K562 (cell line): ENCODE measurements at regions not wholly inside any gene's neighbourhood (a gene's known extent, or its start where the extent isn't known, plus 50 kb on each side); places are given as distances from the start of the nearest gene placed in this dataset.

Experiments used
- ATAC-seq: fragments of 200-7000 bp; cut with Tn5 transposase; 3 replicates; pipeline ENCODE4 v1.9.1; 2020; ENCODE audit warnings: moderate library complexity
- BruUV-seq: library from RNA; stranded (reverse); fragments of 400-500 nt; replicated peaks from 2 replicates; lab custom pipeline; 2021; lab: Mats Ljungman, UMichigan
- CTCF ChIA-PET: fragments of 300-600 bp; formaldehyde crosslinking; extraction: SDS; loops from one replicate; lab custom pipeline; 2021; ENCODE audit warnings: low intra/inter-chr PET ratio; lab: Yijun Ruan, JAX
- POLR2A ChIA-PET: fragments of 300-600, 350-650 bp; sonication (Branson Sonifier 250); formaldehyde crosslinking; extraction: SDS; loops from one replicate; lab custom pipeline; 2021; ENCODE audit warnings: antibody characterized with exemption, inconsistent platforms; lab: Yijun Ruan, JAX
- DNase-seq, 4 experiments: peaks; one replicate each; pipeline versions ENCODE4 v3.0.0 to v3.0.0-alpha.2; 2011 to 2018; ENCODE audit warnings: low spot score in 3 of 4, mixed read lengths in 3 of 4; ENCODE audit errors: extremely low read depth in 1 of 4
- FAIRE-seq: peaks from 2 replicates; lab custom pipeline; 2011; peaks lifted over from hg19 to GRCh38; lab: Jason Lieb, UNC
- H2AFZ ChIP-seq: 2 replicates; pipeline ENCODE4 v1.6.0; 2011; ENCODE audit warnings: low read depth, low read length, control low read depth, inconsistent platforms
- H3K27ac ChIP-seq: fragments of 200-600 bp; 3 replicates; pipeline ENCODE4 v1.8.0; 2011; ENCODE audit warnings: low read depth, mild to moderate bottlenecking, control low read depth, inconsistent platforms, low read length, moderate library complexity, mixed read lengths; ENCODE audit errors: extremely low read depth
- H3K27me3 ChIP-seq, 2 experiments: fragments of 300-600 bp in 1 of 2; 2 replicates in 1 of 2; 3 replicates in 1 of 2; pipeline versions ENCODE4 v1.6.0 to v1.8.0; 2011; ENCODE audit warnings: inconsistent platforms in 2 of 2, low read length in 2 of 2, mild to moderate bottlenecking in 1 of 2, mixed read lengths in 1 of 2, moderate library complexity in 1 of 2; ENCODE audit not compliant: control insufficient read depth in 2 of 2, insufficient read depth in 2 of 2
- H3K36me3 ChIP-seq: fragments of 300-600 bp; 3 replicates; pipeline ENCODE4 v1.8.0; 2011; ENCODE audit warnings: mild to moderate bottlenecking, low read length, inconsistent platforms; ENCODE audit not compliant: control insufficient read depth, insufficient read depth
- H3K4me1 ChIP-seq, 2 experiments: fragments of 200-600 bp in 1 of 2; replicated peaks in 1 of 2; 2 replicates in 1 of 2; 3 replicates in 1 of 2; pipeline versions ENCODE4 v1.5.1 to v1.8.0; 2011; ENCODE audit warnings: inconsistent platforms in 2 of 2, low read length in 2 of 2, mild to moderate bottlenecking in 1 of 2, mixed read lengths in 1 of 2, moderate library complexity in 1 of 2; ENCODE audit not compliant: control insufficient read depth in 2 of 2, insufficient read depth in 2 of 2
- H3K4me2 ChIP-seq: 2 replicates; pipeline ENCODE4 v1.6.1; 2011; ENCODE audit warnings: low read length, control low read depth, inconsistent platforms, mixed read lengths; ENCODE audit not compliant: insufficient read depth
- H3K4me3 ChIP-seq: fragments of 200-600 bp; sonication (generic), shearing (Covaris generic); 2 replicates; pipeline ENCODE4 v1.5.1; 2016; ENCODE audit warnings: control low read depth, inconsistent platforms
- H3K79me2 ChIP-seq: fragments of 200-600 bp; 3 replicates; pipeline ENCODE4 v1.8.0; 2011; ENCODE audit warnings: low read length, inconsistent platforms; ENCODE audit not compliant: control insufficient read depth, insufficient read depth
- H3K9ac ChIP-seq, 2 experiments: 2 replicates each; pipeline versions ENCODE4 v1.6.0 to v1.6.1; 2011; ENCODE audit warnings: low read depth in 2 of 2, low read length in 2 of 2, control low read depth in 1 of 2, inconsistent platforms in 1 of 2, mild to moderate bottlenecking in 1 of 2, mixed read lengths in 1 of 2; ENCODE audit not compliant: insufficient read depth in 1 of 2
- H3K9me1 ChIP-seq: one replicate; pipeline ENCODE4 v1.6.0; 2011; ENCODE audit warnings: inconsistent platforms, mild to moderate bottlenecking, low read length, moderate library complexity; ENCODE audit not compliant: control insufficient read depth, insufficient read depth
- H3K9me3 ChIP-seq: replicated peaks from 2 replicates; pipeline ENCODE4 v1.5.1; 2011; ENCODE audit warnings: low read depth, low read length, inconsistent platforms; ENCODE audit not compliant: control insufficient read depth, insufficient read depth
- H4K20me1 ChIP-seq: replicated peaks from 2 replicates; pipeline ENCODE4 v1.6.1; 2011; ENCODE audit warnings: low read length, inconsistent platforms, mixed read lengths; ENCODE audit not compliant: control insufficient read depth, insufficient read depth
- BRD4 ChIP-seq: fragments of 200-600 bp; sonication (generic); IDR thresholded peaks from 2 replicates; pipeline ENCODE4 v1.6.1; 2017; ENCODE audit warnings: inconsistent platforms
- MTF1 ChIP-seq: fragments of 250-450 bp; sonication (Bioruptor Pico); IDR thresholded peaks from 2 replicates; pipeline ENCODE4 v1.9.0; 2021; ENCODE audit warnings: moderate library complexity, mild to moderate bottlenecking, inconsistent platforms, borderline replicate concordance
- ZBTB5 ChIP-seq: fragments of 450-650 bp; IDR thresholded peaks from 2 replicates; pipeline ENCODE4 v1.6.1; 2017; ENCODE audit warnings: antibody characterized with exemption
- ZNF217 ChIP-seq: sonication (generic); formaldehyde crosslinking; IDR thresholded peaks from 2 replicates; pipeline ENCODE4 v1.8.0; 2022; ENCODE audit warnings: mild to moderate bottlenecking, missing genetic modification reagents
- ZNF778 ChIP-seq: fragments of 450-650 bp; formaldehyde crosslinking; IDR thresholded peaks from 2 replicates; pipeline ENCODE4 v1.4.0; 2020; ENCODE audit warnings: mild to moderate bottlenecking, moderate library complexity
- WGBS: fragments of 100-300 bp; shearing (Covaris generic); methylation state at CpG from one replicate; pipeline ENCODE4 v1.1.6; 2016; ENCODE audit warnings: low coverage, mixed read lengths; ENCODE audit not compliant: insufficient coverage; ENCODE audit errors: missing lambda C conversion rate; 5-methylcytosine and 5-hydroxymethylcytosine counted together
- in situ Hi-C: fragments of 300-500 bp; cut with MboI; formaldehyde crosslinking; loops from 4 replicates; pipeline ENCODE4 v1.15.0; 2018; ENCODE audit warnings: inconsistent platforms, mixed read lengths
- intact Hi-C: fragments of 100-400 bp; cut with micrococcal nuclease; formaldehyde crosslinking; loops from 2 replicates; pipeline ENCODE4 v1.14.2; 2022

GRCh38 chr2:46828135-46828438 lies 87.5 kb downstream of the MCFD2 start:
- Histone ChIP-seq H3K9ac (no peak overlapping the region), H3K36me3 (no peaks in the 10 kb centered on the region), H2AFZ (no peak overlapping the region), H3K4me2 (no peak overlapping the region), H3K79me2 (no peaks in the 10 kb centered on the region), H3K27ac (no peak overlapping the region), H4K20me1 (no peaks in the 10 kb centered on the region; the same call in 1 of the 2 replicates), H3K9me3 (no peaks in the 10 kb centered on the region), H3K4me1 (no peaks in the 10 kb centered on the region), H3K4me3 (no peak overlapping the region), H3K27me3 (peaks cover 20 to 58% of the 10 kb centered on the region in 2 experiments), H3K9me1 (no peaks in the 10 kb centered on the region)
- ATAC-seq (no peak), FAIRE-seq (no peak), DNase-seq (no peak)
- BruUV-seq = no TSS peak
- intact Hi-C loops (no loop called here), in situ Hi-C loops (no loop called here)
- CTCF ChIA-PET = no interaction called here
- TF ChIP-seq BRD4 (no peak), ZNF778 (no peak), ZNF217 (no peak), MTF1 (CRISPR knock-in tag) (no peak), ZBTB5 (no peak)
- POLR2A ChIA-PET = interaction anchor here (1.2 kb wide), 1 partner anchor 14 kb away, joined by 4 read pairs; no protein-coding TSS in a partner anchor
- 0% methylated on average over 3 of the region's 3 CpGs for WGBS
